ENCODE measurements at regions not wholly inside any gene's neighbourhood (a gene's known extent, or its start where the extent isn't known, plus 50 kb on each side); places are given as distances from the start of the nearest gene placed in this dataset.

- no peak overlapping the region for H3K4me3 ChIP-seq (ENCODE audit: extremely low read depth in 1 of 4, insufficient read depth in 2 of 4, low read depth in 3 of 4, low read length in 4 of 4)
- H2BK5ac ChIP-seq (ENCODE audit: low read depth, low read length): no peak overlapping the region
- H2AK5ac ChIP-seq (ENCODE audit: low read depth, low read length): no peak overlapping the region
- H2BK20ac ChIP-seq (ENCODE audit: low read length): no peak overlapping the region
- H2BK120ac ChIP-seq (replicated peaks; ENCODE audit: low read depth, low read length): no peak overlapping the region
- H2BK12ac ChIP-seq (ENCODE audit: low read depth, low read length): no peak overlapping the region; the same call in 1 of the 2 replicates
- no peak overlapping the region for H2AFZ ChIP-seq (ENCODE audit: low read length)
- H3K79me2 ChIP-seq (ENCODE audit: control insufficient read depth in 1 of 2, insufficient read depth in 2 of 2, low read length in 2 of 2): no peaks in the 10 kb centered on the region
- H3K18ac ChIP-seq (ENCODE audit: extremely low read depth, low read length): no peak overlapping the region
- no peaks in the 10 kb centered on the region for H3K23me2 ChIP-seq (ENCODE audit: low read depth, low read length)
- FAIRE-seq (no peak), DNase-seq (ENCODE audit: low read depth in 1 of 2, low spot score in 2 of 2) (no peak)
- 0 out of 4 replicates have a peak overlapping the region, but pooled peaks of 1 of the 2 experiments have one; percentile 31 for H3K4me2 ChIP-seq (ENCODE audit: insufficient read depth in 1 of 2, low read depth in 2 of 2, low read length in 2 of 2)
- peak overlapping the region; percentile 30 for H4K5ac ChIP-seq (ENCODE audit: insufficient read length, low read depth, low read length)
- ChIA-PET CTCF (ENCODE audit: partially characterized antibody) (interaction anchor here (0.7 to 1.8 kb wide), 4 partner anchors 13 to 754 kb away, joined by 3 to 6 read pairs (median 4); no protein-coding TSS in a partner anchor), POLR2A (ENCODE audit: partially characterized antibody) (interaction anchor here (1.0 kb wide), 1 partner anchor 351 kb away, joined by 3 read pairs; no protein-coding TSS in a partner anchor)
- H3K23ac ChIP-seq (ENCODE audit: insufficient read length): no peak overlapping the region
- no peaks in the 10 kb centered on the region for H3K36me3 ChIP-seq (ENCODE audit: control insufficient read depth in 2 of 4, insufficient read depth in 4 of 4, low read length in 3 of 4)
- H3K9me3 ChIP-seq (ENCODE audit: insufficient read depth in 2 of 2, low read depth in 1 of 2, low read length in 1 of 2): peaks cover 9 to 10% of the 10 kb centered on the region in 2 experiments; a peak in 2 of 4 replicates
- no peaks in the 10 kb centered on the region for H4K20me1 ChIP-seq (replicated peaks in 1 of 2; ENCODE audit: control insufficient read depth in 1 of 2, insufficient read depth in 2 of 2, low read length in 2 of 2)
- no peak for TF ChIP-seq BCL11A (IDR thresholded peaks at IDR 0.05; ENCODE audit: low read depth in 2 of 2, low read length in 2 of 2)
- TF ChIP-seq SAP30 (IDR thresholded peaks at IDR 0.05; ENCODE audit: insufficient read depth, insufficient replicate concordance, low read length): no peak
- TF ChIP-seq TCF12 (IDR thresholded peaks at IDR 0.05; ENCODE audit: low read depth, low read length): 0 out of 2 replicates have a peak, but pooled peaks have one; percentile 41
- no peak for TF ChIP-seq SIRT6 (IDR thresholded peaks at IDR 0.05; ENCODE audit: low read length)
- H3K14ac ChIP-seq (ENCODE audit: insufficient read length): no peak overlapping the region
- H3K4me1 ChIP-seq (replicated peaks in 1 of 4; ENCODE audit: control insufficient read depth in 3 of 4, insufficient read depth in 4 of 4, low read length in 3 of 4): peaks cover 0 to 6% (median 0%) of the 10 kb centered on the region in 4 experiments; a peak in 1 of 7 replicates
- no peak overlapping the region for H4K8ac ChIP-seq (ENCODE audit: extremely low read depth, insufficient read depth, low read length)
- no peak overlapping the region for H2BK15ac ChIP-seq (ENCODE audit: low read length)
- no peak overlapping the region for H3K9ac ChIP-seq (replicated peaks in 1 of 4; ENCODE audit: extremely low read depth in 1 of 4, low read depth in 3 of 4, low read length in 3 of 4)
- H4K91ac ChIP-seq (replicated peaks; ENCODE audit: insufficient read length, low read length): no peak overlapping the region
- 96% methylated on average over 1 of the region's 1 CpG; no CpG with 5 or more reads in 1 of the 2 experiments for WGBS, 2 experiments (ENCODE audit: extremely low coverage in 1 of 2, insufficient coverage in 1 of 2, insufficient read length in 1 of 2, insufficient replicate concordance in 2 of 2, low coverage in 1 of 2, low lambda C conversion rate in 2 of 2, missing lambda C conversion rate in 1 of 2)
- no peak overlapping the region for H3K27ac ChIP-seq (ENCODE audit: low read depth, low read length)
- H3K56ac ChIP-seq (replicated peaks; ENCODE audit: insufficient read length, low read depth, low read length): no peak overlapping the region
- no peak overlapping the region for H3K4ac ChIP-seq (replicated peaks; ENCODE audit: insufficient read length, low read depth, low read length)
- no peaks in the 10 kb centered on the region for H3K27me3 ChIP-seq (replicated peaks in 1 of 4; ENCODE audit: control insufficient read depth in 3 of 4, extremely low read depth in 1 of 4, insufficient read depth in 3 of 4, low read length in 3 of 4)
- H3K79me1 ChIP-seq (ENCODE audit: low read depth, low read length): no peaks in the 10 kb centered on the region
Observed at GRCh38 chr6:133169901-133170300, 71.3 kb upstream of the EYA4 start.

All from H1 (cell line).